NCI-H82 treated with DMSO at 0.1 percent for 48 hours (cell line): ENCODE measurements at regions not wholly inside any gene's neighbourhood (a gene's known extent, or its start where the extent isn't known, plus 50 kb on each side); places are given as distances from the start of the nearest gene placed in this dataset.
"Not testable (repeated sequence)": the region's sequence is repeated elsewhere in the genome, so short reads cannot be mapped to it uniquely, and the experiment has no call there.

Experiments used
- DNase-seq: peaks from one replicate; lab custom pipeline; 2025; ENCODE audit not compliant: unreplicated experiment; lab: John Stamatoyannopoulos, UW

GRCh38 chr16:49939495-49939894, 83.6 kb upstream of the ZNF423 start:
- no peak for DNase-seq

GRCh38 chr16:49940464-49941224, 84.4 kb upstream of the CNEP1R1 start:
- no peak for DNase-seq

GRCh38 chr16:49944221-49944620, 80.8 kb upstream of the CNEP1R1 start:
- DNase-seq: no peak

GRCh38 chr16:49947907-49948678, 76.9 kb upstream of the CNEP1R1 start:
- DNase-seq: no peak

- DNase-seq: no peak
Observed at GRCh38 chr16:49951574-49952195, 73.3 kb upstream of the CNEP1R1 start.

GRCh38 chr16:49952386-49952785, 72.6 kb upstream of the CNEP1R1 start:
- no peak for DNase-seq

- no peak for DNase-seq
Observed at GRCh38 chr16:49953090-49953489, 71.9 kb upstream of the CNEP1R1 start.

- DNase-seq: no peak
Observed at GRCh38 chr16:49955858-49956257, 69.2 kb upstream of the CNEP1R1 start.

GRCh38 chr16:49956915-49957314, 68.1 kb upstream of the CNEP1R1 start:
- DNase-seq: no peak

- DNase-seq: no peak
Observed at GRCh38 chr16:49958448-49958847, 66.6 kb upstream of the CNEP1R1 start.

GRCh38 chr16:49959552-49960277, 65.3 kb upstream of the CNEP1R1 start:
- DNase-seq: no peak

GRCh38 chr16:49961089-49961488, 63.9 kb upstream of the CNEP1R1 start:
- DNase-seq: no peak

GRCh38 chr16:49962566-49962965, 62.5 kb upstream of the CNEP1R1 start:
- DNase-seq: not testable (repeated sequence)

GRCh38 chr16:49964316-49964715, 60.7 kb upstream of the CNEP1R1 start:
- no peak for DNase-seq

GRCh38 chr16:49964973-49965372, 60.1 kb upstream of the CNEP1R1 start:
- DNase-seq: no peak

GRCh38 chr16:49967012-49967559, 57.9 kb upstream of the CNEP1R1 start:
- no peak for DNase-seq

- DNase-seq: no peak
Observed at GRCh38 chr16:49969091-49970030, 55.7 kb upstream of the CNEP1R1 start.

- no peak for DNase-seq
Observed at GRCh38 chr16:49970797-49971431, 54.1 kb upstream of the CNEP1R1 start.

GRCh38 chr16:49972280-49972679, 52.7 kb upstream of the CNEP1R1 start:
- no peak for DNase-seq
